ENCODE measurements at regions not wholly inside any gene's neighbourhood (a gene's known extent, or its start where the extent isn't known, plus 50 kb on each side); places are given as distances from the start of the nearest gene placed in this dataset.

DNA sequence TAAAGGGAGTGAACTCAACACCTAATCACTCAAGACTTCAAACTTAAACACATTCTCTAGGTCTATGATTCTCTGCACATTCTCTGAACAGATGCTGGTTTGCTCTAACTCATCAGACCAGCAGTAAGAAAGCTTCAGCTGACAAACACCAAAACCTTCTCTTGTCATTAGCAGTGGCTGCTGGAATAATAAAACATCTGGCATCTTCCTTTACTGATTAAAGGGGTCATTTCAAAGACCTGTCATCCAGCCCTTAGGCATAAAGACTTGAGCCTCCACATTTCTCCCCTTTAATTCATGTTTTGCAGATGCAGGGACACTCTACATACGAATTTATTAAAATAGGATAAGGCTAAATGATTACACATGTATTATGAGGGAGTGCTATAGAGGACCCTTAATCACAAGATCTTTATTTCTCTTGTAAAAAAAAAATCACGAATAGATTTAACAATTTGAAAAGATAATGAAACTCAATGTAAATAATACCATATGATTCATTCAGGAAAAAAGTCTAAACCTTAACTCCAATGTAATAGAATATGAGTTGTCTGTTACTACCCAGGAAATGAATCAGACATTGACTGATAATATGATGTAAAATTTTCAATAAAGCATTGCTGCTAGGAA, 152.4 kb upstream of the GNAI1 start:
- Mint-ChIP-seq H3K9me3 (no peaks in the 10 kb centered on the region), H3K36me3 (ENCODE audit: low read depth) (no peaks in the 10 kb centered on the region), H3K4me3 (no peak overlapping the region), H3K4me1 (ENCODE audit: low read depth) (no peaks in the 10 kb centered on the region), H3K27me3 (no peaks in the 10 kb centered on the region), H3K27ac (no peak overlapping the region)
- ATAC-seq (ENCODE audit: poor library complexity) (no peak), DNase-seq (no peak)
- Histone ChIP-seq H3K27me3 (ENCODE audit: control insufficient read depth in 1 of 2, insufficient read depth in 2 of 2, low read length in 2 of 2) (no peaks in the 10 kb centered on the region), H3K4me3 (ENCODE audit: low read length) (no peak overlapping the region), H3K36me3 (ENCODE audit: insufficient read depth, low read length) (no peaks in the 10 kb centered on the region), H3K9me3 (ENCODE audit: control insufficient read depth in 1 of 2, insufficient read depth in 1 of 2, low read length in 2 of 2) (peaks cover 0 to 9% of the 10 kb centered on the region in 2 experiments), H3K27ac (ENCODE audit: low read depth in 1 of 2, low read length in 2 of 2) (no peak overlapping the region), H3K4me1 (ENCODE audit: insufficient read depth, low read length) (no peaks in the 10 kb centered on the region)
- intact Hi-C loops (cut with DNase I, micrococcal nuclease), result no loop called here
- TF ChIP-seq, protein P1, sequence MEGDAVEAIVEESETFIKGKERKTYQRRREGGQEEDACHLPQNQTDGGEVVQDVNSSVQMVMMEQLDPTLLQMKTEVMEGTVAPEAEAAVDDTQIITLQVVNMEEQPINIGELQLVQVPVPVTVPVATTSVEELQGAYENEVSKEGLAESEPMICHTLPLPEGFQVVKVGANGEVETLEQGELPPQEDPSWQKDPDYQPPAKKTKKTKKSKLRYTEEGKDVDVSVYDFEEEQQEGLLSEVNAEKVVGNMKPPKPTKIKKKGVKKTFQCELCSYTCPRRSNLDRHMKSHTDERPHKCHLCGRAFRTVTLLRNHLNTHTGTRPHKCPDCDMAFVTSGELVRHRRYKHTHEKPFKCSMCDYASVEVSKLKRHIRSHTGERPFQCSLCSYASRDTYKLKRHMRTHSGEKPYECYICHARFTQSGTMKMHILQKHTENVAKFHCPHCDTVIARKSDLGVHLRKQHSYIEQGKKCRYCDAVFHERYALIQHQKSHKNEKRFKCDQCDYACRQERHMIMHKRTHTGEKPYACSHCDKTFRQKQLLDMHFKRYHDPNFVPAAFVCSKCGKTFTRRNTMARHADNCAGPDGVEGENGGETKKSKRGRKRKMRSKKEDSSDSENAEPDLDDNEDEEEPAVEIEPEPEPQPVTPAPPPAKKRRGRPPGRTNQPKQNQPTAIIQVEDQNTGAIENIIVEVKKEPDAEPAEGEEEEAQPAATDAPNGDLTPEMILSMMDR (IDR thresholded peaks at IDR 0.05), result no peak
- CTCF ChIA-PET, result no interaction called here
- POLR2A ChIA-PET, result no interaction called here

DNA sequence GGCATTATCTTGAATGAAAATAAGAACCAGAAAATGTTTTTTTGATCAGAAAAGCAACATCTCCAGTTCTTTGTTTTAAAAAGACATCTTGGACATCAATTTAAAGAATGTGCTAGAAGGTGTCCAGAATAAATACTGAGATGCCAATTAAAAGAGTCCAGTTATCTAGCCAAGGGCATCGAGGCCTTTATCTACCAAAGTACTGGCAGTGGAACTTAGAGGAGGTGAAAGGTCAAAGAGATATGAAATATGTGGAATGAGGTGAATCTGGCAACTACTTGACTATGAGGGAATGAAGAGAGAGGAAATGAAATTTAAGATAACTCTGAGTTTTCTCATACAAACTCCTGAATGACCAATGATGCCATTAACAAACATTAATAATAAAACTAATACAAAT, 154.3 kb upstream of the GNAI1 start:
- Histone ChIP-seq H3K36me3 (ENCODE audit: insufficient read depth, low read length) (no peaks in the 10 kb centered on the region), H3K9me3 (ENCODE audit: control insufficient read depth in 1 of 2, insufficient read depth in 1 of 2, low read length in 2 of 2) (peaks cover 0 to 9% of the 10 kb centered on the region in 2 experiments), H3K27me3 (ENCODE audit: control insufficient read depth in 1 of 2, insufficient read depth in 2 of 2, low read length in 2 of 2) (no peaks in the 10 kb centered on the region), H3K27ac (ENCODE audit: low read depth in 1 of 2, low read length in 2 of 2) (no peak overlapping the region), H3K4me3 (ENCODE audit: low read length) (no peak overlapping the region), H3K4me1 (ENCODE audit: insufficient read depth, low read length) (no peaks in the 10 kb centered on the region)
- Mint-ChIP-seq H3K4me1 (ENCODE audit: low read depth) (peaks cover 13% of the 10 kb centered on the region), H3K36me3 (ENCODE audit: low read depth) (no peaks in the 10 kb centered on the region), H3K4me3 (no peak overlapping the region), H3K9me3 (peaks cover 7% of the 10 kb centered on the region), H3K27ac (no peak overlapping the region), H3K27me3 (no peaks in the 10 kb centered on the region)
- DNase-seq (no peak), ATAC-seq (ENCODE audit: poor library complexity) (no peak)
- POLR2A ChIA-PET, result no interaction called here
- TF ChIP-seq, protein P1 (IDR thresholded peaks at IDR 0.05), result no peak
- CTCF ChIA-PET, result no interaction called here
- intact Hi-C loops (cut with DNase I, micrococcal nuclease), result no loop called here

DNA sequence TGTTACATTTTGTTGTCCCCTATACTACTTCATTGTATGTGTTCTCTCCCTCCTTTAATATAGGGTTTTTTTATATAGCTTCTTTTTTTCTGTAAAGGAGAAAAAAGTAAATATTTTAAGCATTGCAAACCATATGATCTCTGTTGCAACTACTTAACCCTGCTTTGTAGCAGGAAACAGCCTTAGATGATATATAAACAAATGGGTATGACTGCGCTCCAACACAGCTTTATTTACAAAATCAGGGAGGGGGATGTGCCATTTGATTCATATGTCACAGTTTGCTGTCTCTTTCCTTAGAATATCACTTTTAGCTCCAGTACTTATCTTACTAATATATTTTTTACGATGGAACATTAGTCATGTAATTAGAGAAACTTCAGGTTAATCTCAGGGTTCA, 155.2 kb upstream of the GNAI1 start:
- no peak for ATAC-seq (ENCODE audit: poor library complexity)
- Mint-ChIP-seq H3K27ac (no peak overlapping the region), H3K36me3 (ENCODE audit: low read depth) (no peaks in the 10 kb centered on the region), H3K9me3 (peaks cover 7% of the 10 kb centered on the region), H3K4me1 (ENCODE audit: low read depth) (peaks cover 13% of the 10 kb centered on the region), H3K27me3 (no peaks in the 10 kb centered on the region), H3K4me3 (no peak overlapping the region)
- Histone ChIP-seq H3K9me3 (ENCODE audit: control insufficient read depth in 1 of 2, insufficient read depth in 1 of 2, low read length in 2 of 2) (peaks cover 0 to 9% of the 10 kb centered on the region in 2 experiments), H3K4me1 (ENCODE audit: insufficient read depth, low read length) (no peaks in the 10 kb centered on the region), H3K4me3 (ENCODE audit: low read length) (no peak overlapping the region), H3K27ac (ENCODE audit: low read depth in 1 of 2, low read length in 2 of 2) (no peak overlapping the region), H3K27me3 (ENCODE audit: control insufficient read depth in 1 of 2, insufficient read depth in 2 of 2, low read length in 2 of 2) (no peaks in the 10 kb centered on the region), H3K36me3 (ENCODE audit: insufficient read depth, low read length) (no peaks in the 10 kb centered on the region)
- no peak for DNase-seq
- CTCF ChIA-PET, result interaction anchor here (0.6 kb wide), 1 partner anchor 459 kb away, joined by 3 read pairs; no protein-coding TSS in a partner anchor
- POLR2A ChIA-PET, result no interaction called here
- intact Hi-C loops (cut with DNase I, micrococcal nuclease), result no loop called here
- TF ChIP-seq, protein P1 (IDR thresholded peaks at IDR 0.05), result no peak

All from CD4-positive, alpha-beta T cell (primary cell).